Esophagus squamous epithelium (tissue), 4 donors: ENCODE measurements at regions not wholly inside any gene's neighbourhood (a gene's known extent, or its start where the extent isn't known, plus 50 kb on each side); places are given as distances from the start of the nearest gene placed in this dataset.

Experiments used
- POLR2A ChIP-seq, 4 donors: fragments of 450-650 bp; IDR thresholded peaks; one replicate each; pipeline ENCODE4 v1.6.1; 2017; ENCODE audit warnings: antibody characterized with exemption in 4 of 4, mild to moderate bottlenecking in 4 of 4, moderate library complexity in 3 of 4
- TF ChIP-seq, protein P1 (sequence below), 6 experiments: fragments of 450-650 bp in 4 of 6; fragments of 200-600 bp in 2 of 6; sonication (generic) in 2 of 6; IDR thresholded peaks; one replicate each; pipeline ENCODE4 v1.5.1; 2016 to 2019; ENCODE audit warnings: antibody characterized with exemption in 6 of 6, mild to moderate bottlenecking in 4 of 6, moderate library complexity in 4 of 6

DNA sequence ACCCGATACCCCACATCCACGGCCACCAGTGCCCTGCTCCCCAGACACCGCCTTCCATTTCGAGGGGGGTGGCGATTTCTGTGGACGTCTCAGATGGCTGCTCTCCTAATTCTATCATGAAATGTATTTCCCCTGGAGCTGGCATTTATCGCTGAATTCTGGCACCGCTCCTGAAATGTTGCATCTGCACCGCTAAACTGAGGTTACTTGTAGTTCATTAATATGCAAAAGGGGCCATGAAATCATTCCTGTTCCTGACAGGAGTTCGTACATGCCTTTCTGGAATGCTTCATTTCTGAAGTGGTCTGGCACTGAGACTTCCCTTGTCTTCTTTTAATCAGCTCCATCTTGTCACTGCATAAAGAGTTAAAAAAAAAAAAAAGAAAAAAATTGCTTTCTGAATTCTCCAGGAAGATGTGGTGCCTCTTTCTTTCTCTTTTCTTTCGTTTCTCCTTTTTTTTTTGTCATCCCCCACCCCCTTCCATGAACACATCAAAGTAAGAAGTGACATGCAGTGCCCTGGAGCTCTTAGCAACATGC, 97.7 kb upstream of the SMARCA2 start:
- TF ChIP-seq, protein P1, sequence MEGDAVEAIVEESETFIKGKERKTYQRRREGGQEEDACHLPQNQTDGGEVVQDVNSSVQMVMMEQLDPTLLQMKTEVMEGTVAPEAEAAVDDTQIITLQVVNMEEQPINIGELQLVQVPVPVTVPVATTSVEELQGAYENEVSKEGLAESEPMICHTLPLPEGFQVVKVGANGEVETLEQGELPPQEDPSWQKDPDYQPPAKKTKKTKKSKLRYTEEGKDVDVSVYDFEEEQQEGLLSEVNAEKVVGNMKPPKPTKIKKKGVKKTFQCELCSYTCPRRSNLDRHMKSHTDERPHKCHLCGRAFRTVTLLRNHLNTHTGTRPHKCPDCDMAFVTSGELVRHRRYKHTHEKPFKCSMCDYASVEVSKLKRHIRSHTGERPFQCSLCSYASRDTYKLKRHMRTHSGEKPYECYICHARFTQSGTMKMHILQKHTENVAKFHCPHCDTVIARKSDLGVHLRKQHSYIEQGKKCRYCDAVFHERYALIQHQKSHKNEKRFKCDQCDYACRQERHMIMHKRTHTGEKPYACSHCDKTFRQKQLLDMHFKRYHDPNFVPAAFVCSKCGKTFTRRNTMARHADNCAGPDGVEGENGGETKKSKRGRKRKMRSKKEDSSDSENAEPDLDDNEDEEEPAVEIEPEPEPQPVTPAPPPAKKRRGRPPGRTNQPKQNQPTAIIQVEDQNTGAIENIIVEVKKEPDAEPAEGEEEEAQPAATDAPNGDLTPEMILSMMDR (IDR thresholded peaks at IDR 0.05): no peak
- TF ChIP-seq POLR2A (IDR thresholded peaks at IDR 0.05): no peak
